SH-SY5Y (cell line): ENCODE measurements at regions not wholly inside any gene's neighbourhood (a gene's known extent, or its start where the extent isn't known, plus 50 kb on each side); places are given as distances from the start of the nearest gene placed in this dataset.

Experiments
- GATA2 ChIP-seq: IDR thresholded peaks from 2 replicates; pipeline ENCODE4 v1.6.1; 2011; ENCODE audit warnings: mild to moderate bottlenecking, low read depth, low read length
- GATA3 ChIP-seq: IDR thresholded peaks from 2 replicates; pipeline ENCODE4 v1.6.1; 2011; ENCODE audit warnings: low read depth, mild to moderate bottlenecking, low read length, moderate library complexity

DNA sequence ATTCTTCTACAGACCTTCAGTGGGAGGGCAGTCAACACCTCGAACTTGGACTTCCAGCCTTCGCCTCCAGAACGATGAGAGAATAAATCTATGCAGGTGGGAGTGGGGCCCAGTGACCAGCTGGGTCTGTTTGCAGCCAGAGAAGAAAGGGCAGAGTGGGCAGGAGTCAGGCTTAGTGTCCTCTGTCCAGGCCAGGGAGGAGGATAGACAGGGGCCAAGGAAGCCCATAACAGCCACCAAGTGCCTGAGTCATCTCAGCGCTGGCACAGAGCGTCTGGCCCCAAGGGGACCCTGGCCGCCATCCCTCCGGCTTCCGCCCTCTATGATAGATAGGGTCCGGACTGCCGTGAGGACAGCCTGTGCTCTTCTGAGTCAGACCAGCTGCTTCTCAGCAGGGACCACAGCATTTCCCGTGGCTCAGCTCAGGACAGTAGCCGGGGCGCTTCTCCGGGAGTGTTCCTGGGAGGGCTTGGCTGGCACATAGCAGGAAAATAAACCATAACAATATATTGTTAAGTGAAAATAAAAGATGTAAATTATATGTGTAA is 133.1 kb upstream of the C1orf174 start:
- TF ChIP-seq GATA3 = no peak
- TF ChIP-seq GATA2 = no peak

DNA sequence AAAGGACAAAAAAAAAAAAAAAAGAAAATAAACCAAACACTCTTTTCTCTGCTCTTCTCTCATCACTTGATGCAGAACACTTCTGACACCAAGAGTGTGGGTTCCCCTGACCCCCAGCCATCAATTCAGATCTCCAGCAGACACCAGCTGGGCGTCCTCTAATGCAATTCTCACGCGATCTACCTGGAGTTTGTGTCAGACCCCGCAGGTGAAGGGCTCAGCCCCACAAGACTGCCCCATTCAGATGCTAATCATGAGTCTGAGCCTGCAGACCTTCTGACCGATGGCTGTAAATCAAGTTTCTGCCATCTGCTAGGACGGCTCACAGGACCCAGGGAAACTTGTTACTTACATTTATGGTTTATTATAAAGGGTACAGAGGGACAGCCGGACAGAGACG is 133.6 kb upstream of the C1orf174 start:
- TF ChIP-seq GATA3 = no peak
- TF ChIP-seq GATA2 = no peak

DNA sequence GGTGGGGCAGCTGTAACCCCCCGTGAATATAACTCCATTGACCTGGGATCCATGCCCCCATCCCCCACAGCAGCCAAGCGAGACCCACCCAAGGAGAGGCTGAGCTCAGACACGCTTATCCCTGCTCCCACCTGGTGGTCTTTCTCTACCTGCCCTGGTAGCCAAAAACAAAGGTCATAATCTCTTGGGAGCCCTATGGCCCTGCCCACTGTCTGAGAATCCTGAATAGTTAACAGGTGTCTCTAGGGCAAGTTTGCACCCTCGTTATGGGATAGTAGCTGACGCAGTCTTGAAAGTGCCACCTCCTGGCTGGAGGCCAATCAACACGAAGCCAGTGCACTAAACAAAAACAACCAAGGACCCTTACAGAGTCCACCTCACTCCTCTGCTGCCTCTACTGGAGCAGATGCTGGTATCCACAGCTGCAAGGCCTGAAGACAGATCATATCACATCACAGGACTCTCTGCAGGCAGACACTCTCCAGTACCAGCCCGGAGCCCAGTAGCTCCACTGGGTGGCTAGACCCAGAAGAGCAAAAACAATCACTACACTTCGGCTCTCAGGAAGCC is 134.3 kb upstream of the C1orf174 start:
- TF ChIP-seq GATA3 (no peak), GATA2 (no peak)

DNA sequence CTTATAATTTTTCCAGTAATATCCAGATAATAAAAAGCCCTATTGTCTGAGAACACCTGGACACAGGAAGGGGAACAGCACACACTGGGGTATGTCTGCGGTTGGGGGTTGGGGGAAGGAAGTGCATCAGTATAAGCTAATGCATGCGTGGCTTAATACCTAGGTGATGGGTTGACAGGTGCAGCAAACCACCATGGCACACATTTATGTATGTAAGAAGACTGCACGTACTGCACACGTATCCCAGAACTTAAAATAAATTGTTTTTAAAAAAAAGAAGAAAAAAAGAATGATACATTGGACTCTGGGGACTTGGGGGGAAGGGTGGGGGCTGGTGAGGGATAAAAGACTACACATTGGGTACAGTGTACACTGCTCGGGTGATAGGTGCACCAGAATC is 144.9 kb upstream of the C1orf174 start:
- TF ChIP-seq GATA2 (no peak), GATA3 (no peak)

DNA sequence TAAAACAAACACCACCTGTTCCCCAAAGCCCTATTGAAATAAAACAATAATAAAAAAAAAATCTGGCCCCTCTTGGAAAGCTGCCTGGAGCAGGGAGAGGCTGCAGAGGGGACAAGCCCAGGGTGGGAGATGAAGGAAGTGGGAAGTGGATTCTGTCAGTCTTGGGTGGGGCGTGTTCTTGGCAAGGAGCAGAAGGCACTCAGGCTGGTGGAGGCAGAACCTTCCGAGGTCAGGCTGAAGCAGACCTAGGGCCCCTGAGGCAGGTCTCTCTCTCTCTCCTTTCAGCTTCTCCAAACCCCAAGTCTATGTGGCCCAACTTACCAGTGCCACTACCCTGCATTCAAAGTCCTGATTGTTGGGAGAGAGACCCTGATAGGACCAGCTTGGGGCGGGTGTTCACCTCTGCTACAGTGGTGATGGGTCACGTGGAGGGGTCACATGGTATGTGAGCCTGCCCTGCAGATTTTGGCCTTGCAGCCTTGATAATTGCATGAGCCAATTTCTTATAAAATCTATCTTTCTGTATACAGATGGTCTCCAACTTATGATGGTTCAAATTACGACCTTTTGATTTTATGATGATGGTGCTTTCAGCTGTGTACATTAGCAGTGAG is 145.4 kb upstream of the C1orf174 start:
- no peak for TF ChIP-seq GATA3

DNA sequence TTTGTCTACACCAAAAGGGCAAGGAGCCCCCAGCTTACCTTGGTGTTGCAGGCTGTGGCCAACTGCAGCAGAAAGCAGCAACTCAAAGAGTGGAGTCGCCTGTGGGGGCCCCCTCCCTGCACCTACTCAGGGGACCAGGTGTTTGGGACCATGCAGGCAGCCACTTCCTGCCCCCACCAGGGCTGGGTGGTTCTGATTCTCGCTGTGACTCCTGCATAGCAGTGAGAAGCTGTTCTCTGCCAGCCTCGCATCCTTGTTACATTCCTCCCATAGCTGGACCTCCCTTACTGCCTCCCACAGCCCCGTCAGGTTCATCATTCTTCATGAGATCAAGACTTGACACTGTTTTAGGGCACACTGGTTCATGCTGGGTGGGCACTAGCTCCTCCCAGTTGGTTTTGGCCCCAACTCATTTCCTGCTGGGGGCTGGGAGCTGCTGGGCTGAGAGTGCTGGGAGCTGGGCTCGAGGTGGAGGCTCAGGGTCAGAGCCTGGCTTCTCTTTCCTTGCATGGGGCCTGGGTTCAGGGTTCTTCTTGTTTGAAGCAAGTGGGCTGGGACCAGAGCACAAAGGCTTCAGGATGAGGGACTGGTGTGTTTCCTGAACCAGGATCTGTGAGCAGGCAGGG is 146.9 kb upstream of the C1orf174 start:
- TF ChIP-seq GATA3 = no peak
- no peak for TF ChIP-seq GATA2

DNA sequence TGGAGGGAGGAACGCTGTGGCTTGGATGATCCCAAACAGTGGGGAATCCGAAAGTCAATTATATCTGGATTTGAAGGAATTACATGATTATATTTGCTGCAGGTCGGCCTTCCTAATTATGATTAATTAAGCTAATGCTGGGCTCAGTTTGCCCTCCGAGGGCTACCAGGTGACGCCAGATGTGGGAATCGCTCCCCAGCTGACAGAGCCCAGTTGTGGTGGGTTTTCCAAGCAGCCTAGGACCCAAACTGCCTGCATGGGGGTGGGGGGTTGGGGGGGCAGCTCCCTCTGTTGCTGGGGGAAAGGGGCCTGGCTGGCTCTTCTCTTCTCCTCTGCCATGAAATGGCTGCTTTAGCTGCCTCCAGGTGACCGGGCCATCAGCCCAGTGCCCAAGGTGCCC is 147.6 kb upstream of the C1orf174 start:
- TF ChIP-seq GATA3 = no peak
- no peak for TF ChIP-seq GATA2

DNA sequence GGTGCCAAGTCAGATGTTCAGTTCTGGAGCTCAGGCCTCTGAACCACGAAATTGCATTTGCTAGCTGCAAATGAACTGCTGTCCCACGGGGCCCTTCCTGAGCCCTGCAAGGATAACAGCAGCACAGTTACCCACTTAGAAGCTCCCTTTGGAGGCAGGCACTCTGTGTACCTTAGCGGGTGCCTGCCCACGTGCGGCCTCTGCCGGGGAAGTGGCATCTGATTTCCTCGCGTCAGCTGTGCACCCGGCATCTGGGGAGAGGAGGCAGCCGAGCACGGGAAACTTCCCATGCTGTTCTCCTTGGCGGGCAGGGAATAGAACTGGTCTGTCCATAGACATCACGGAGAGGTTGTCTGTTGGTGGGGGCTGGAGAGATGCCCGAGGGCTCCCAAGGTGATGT is 148.0 kb upstream of the C1orf174 start:
- no peak for TF ChIP-seq GATA2
- TF ChIP-seq GATA3 = no peak

DNA sequence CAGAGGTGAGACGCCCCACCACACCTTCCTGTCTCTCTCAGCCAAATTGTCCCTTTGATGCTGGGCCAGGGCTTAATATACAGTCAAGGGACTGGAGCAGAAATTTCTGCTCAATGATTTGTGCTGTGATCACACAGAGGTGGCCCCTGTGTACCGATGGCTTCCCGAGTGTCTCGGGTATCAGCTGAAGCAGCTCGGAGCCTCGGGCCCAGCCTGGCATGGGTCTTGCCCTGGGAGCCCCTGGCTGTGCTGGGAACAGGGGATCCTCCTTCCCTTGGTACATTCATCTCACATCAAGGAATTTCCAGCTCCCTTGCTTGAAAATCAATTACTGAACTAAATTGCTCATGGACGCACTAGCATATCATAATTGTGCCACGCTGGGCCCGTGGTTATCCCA is 148.8 kb upstream of the C1orf174 start:
- no peak for TF ChIP-seq GATA3
- no peak for TF ChIP-seq GATA2

DNA sequence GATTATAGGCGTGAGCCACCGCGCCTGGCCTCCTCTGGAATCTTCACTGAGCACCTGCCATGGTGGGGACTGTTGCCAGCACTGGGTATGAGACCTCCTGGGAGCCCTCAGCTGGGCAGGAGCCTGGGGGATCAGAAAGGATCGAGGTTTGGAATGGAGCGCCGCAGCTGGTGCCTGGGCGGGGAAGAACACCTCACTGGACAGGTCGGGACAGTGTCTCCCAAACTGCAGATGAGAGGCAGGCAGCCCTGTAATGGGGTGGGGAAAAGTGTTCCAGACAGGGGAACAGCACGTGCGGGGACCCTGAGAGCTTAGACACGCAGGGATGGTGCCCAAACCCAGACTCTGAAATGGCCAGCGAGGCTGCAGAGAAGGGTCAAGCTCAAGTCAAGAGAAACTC is 150.9 kb upstream of the C1orf174 start:
- no peak for TF ChIP-seq GATA3
- no peak for TF ChIP-seq GATA2

DNA sequence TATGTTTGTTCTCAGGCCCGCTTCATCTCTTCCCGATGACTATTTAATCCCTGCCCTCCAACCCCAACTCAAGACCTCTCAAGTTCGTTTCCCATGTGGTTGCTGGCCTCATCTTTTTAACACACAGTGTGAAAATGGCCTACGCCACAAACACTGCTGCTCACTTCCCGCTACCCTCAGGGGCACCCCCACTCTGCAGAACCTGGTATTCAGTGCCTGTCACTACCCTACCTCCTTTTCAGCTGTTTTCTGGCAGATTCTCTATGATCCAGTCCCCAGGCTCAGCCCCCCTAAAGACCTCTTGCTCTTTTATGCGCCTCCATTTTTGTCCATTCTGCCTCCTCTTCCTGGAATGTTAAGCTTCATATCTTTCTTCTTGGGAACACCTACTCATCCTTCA is 152.6 kb upstream of the C1orf174 start:
- TF ChIP-seq GATA2 (no peak), GATA3 (no peak)

DNA sequence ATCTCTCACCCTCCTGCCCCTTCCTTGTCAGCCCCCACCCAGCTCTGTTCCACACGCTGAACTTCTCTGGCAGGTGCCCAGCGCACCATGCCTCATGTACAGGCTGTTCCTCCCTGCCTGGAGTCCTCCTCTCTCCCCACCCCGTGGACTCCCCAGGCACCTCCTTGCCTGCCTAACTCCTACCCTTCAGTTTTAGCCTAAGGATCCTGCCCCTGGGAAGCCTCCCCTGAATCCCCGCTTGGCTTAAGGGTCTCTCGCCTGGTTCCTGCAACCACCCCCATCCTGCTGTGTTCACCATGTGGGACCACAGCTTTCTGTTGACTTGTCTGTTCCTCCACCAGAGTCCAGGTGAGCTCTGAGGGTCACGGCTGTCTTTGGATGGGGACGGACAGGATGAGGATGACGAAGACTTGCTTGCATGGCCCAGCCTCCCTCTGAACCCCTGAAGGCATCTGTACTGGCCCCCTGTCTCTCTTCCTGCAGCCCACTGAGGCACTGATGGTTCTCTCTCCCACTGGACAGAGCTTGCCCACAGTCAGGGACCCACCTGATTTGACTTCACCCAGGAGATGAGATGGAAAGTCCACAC is 153.2 kb upstream of the C1orf174 start:
- TF ChIP-seq GATA3 = no peak
- no peak for TF ChIP-seq GATA2

DNA sequence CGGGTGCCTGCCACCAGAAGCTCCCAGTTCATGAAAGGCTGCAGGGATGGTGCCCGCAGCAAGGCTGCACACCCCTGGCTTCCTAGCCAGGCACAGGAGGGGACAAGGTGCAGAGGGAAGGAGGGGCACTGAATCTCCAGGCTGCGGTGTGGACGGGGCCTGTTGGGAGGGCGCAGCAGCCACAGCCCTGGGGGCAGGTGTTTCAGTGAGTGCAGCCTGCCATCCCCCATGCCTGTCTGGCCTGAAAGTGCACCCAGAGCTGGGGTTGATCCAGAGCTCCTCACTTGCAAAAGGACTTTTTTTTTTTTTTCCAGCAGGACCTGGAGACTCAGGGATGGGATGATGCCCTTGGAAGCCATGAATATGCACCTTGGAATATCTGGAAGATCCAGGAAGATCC is 153.7 kb upstream of the C1orf174 start:
- no peak for TF ChIP-seq GATA3
- no peak for TF ChIP-seq GATA2

DNA sequence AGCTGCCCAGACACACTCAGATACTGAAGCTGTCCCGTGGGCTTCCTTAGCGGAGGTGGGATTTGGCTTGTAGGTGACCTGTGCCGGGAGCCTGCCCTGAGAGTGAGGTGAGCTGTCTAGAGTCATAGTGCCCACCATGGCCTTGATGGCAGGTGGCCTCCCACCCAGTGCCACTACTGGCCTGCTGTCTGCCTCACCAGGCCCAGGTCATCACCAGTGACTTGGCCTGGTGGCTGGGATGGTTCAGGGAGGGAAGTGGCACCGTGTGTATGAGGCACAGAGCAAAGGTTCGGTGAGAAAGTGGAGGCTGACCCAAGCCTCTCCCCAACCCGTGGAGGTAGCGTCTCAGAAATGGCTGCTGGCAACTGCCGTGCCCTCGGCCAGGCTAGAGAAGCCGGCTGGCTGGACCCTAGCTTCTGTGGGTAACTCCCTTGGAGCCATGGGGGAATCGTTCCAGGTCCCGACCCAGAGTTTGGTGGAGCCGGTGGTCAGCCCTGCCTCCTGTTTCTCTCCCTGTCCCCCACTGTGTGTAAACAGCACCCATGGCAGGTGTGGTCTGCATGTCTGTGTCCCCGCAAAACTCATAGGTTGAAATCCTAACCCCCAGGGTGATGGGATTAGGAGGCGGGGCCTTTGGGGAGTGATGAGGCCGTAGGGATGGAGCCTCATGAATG is 155.4 kb upstream of the C1orf174 start:
- TF ChIP-seq GATA2 = no peak
- TF ChIP-seq GATA3 = no peak
